Upper lobe of left lung (tissue), 4 donors: ENCODE measurements at regions not wholly inside any gene's neighbourhood (a gene's known extent, or its start where the extent isn't known, plus 50 kb on each side); places are given as distances from the start of the nearest gene placed in this dataset.

ENCODE experiments used
- CTCF ChIP-seq, 6 experiments: fragments of 450-650 bp in 4 of 6; fragments of 200-600 bp in 2 of 6; sonication (generic) in 2 of 6; IDR thresholded peaks; one replicate each; pipeline ENCODE4 v1.5.1; 2016 to 2019; ENCODE audit warnings: antibody characterized with exemption in 6 of 6
- POLR2A ChIP-seq, 4 donors: fragments of 450-650 bp; IDR thresholded peaks; one replicate each; pipeline ENCODE4 v1.5.1; 2016 to 2017; ENCODE audit warnings: antibody characterized with exemption in 4 of 4, mild to moderate bottlenecking in 2 of 4
- POLR2AphosphoS5 ChIP-seq, 2 donors: sonication (generic); formaldehyde crosslinking; IDR thresholded peaks; one replicate each; pipeline ENCODE4 v1.5.1; 2017; ENCODE audit warnings: antibody characterized with exemption in 2 of 2

GRCh38 chr15:88342666-88343065 is 86.1 kb upstream of the NTRK3 start:
- TF ChIP-seq CTCF (IDR thresholded peaks at IDR 0.05) = no peak
- no peak for TF ChIP-seq POLR2A (IDR thresholded peaks at IDR 0.05)
- TF ChIP-seq POLR2AphosphoS5 (IDR thresholded peaks at IDR 0.05) = no peak
